AG09319 (cell line): ENCODE measurements at regions not wholly inside any gene's neighbourhood (a gene's known extent, or its start where the extent isn't known, plus 50 kb on each side); places are given as distances from the start of the nearest gene placed in this dataset.
A peak's percentile ranks its signal among the peaks of the same experiment; 100 is the strongest.

Experiments
- DNase-seq: peaks from one replicate; pipeline ENCODE4 v3.0.0-alpha.2; 2010; ENCODE audit warnings: low read depth; ENCODE audit errors: extremely low read depth
- CTCF ChIP-seq: IDR thresholded peaks from 2 replicates; pipeline ENCODE4 v1.5.1; 2011; ENCODE audit warnings: low read depth, mild to moderate bottlenecking, inconsistent platforms, low read length, moderate library complexity

- no peak for DNase-seq
- no peak for TF ChIP-seq CTCF
Measured at GRCh38 chr18:57918601-57919000, 115.5 kb upstream of the ATP8B1 start.

GRCh38 chr18:57916684-57917083, 113.6 kb upstream of the ATP8B1 start:
- DNase-seq, result no peak
- TF ChIP-seq CTCF, result no peak

GRCh38 chr18:57915865-57916582, 112.9 kb upstream of the ATP8B1 start:
- no peak for TF ChIP-seq CTCF
- DNase-seq, result no peak

- no peak for TF ChIP-seq CTCF
- peak; percentile 69 for DNase-seq
Measured at GRCh38 chr18:57915248-57915647, 112.1 kb upstream of the ATP8B1 start.

- no peak for TF ChIP-seq CTCF
Measured at GRCh38 chr18:57913686-57914085, 110.6 kb upstream of the ATP8B1 start.

GRCh38 chr18:57910817-57911216, 107.7 kb upstream of the ATP8B1 start:
- no peak for DNase-seq

More at GRCh38 chr18:57913686-57914085, 110.6 kb upstream of the ATP8B1 start:
- no peak for DNase-seq

More at GRCh38 chr18:57910817-57911216, 107.7 kb upstream of the ATP8B1 start:
- peak; percentile 18 for TF ChIP-seq CTCF
